ENCODE measurements at regions not wholly inside any gene's neighbourhood (a gene's known extent, or its start where the extent isn't known, plus 50 kb on each side); places are given as distances from the start of the nearest gene placed in this dataset.

- H3K27me3 ChIP-seq (ENCODE audit: control insufficient read depth in 2 of 2, insufficient read depth in 2 of 2, low read length in 2 of 2), result no peaks in the 10 kb centered on the region
- no peak overlapping the region for H3K27ac ChIP-seq (ENCODE audit: low read depth in 2 of 2, low read length in 2 of 2)
- H3K4me1 ChIP-seq (ENCODE audit: control insufficient read depth in 2 of 2, insufficient read depth in 2 of 2, low read length in 2 of 2), result peaks cover 4 to 10% of the 10 kb centered on the region in 2 donors
- H3K9me3 ChIP-seq (ENCODE audit: control insufficient read depth in 2 of 2, low read length in 2 of 2), result no peaks in the 10 kb centered on the region
- H3K4me3 ChIP-seq (ENCODE audit: low read length in 2 of 2), result no peak overlapping the region
- no peaks in the 10 kb centered on the region for H3K36me3 ChIP-seq (ENCODE audit: control insufficient read depth in 2 of 2, insufficient read depth in 2 of 2, low read length in 2 of 2)
- H3K9ac ChIP-seq (ENCODE audit: low read depth in 1 of 2, low read length in 2 of 2), result no peak overlapping the region
Measured at GRCh38 chr4:24650849-24651640, 66.7 kb upstream of the DHX15 start.

GRCh38 chr4:24655326-24655725 lies 71.0 kb upstream of the DHX15 start:
- no peak overlapping the region for H3K9ac ChIP-seq (ENCODE audit: low read depth in 1 of 2, low read length in 2 of 2)
- H3K9me3 ChIP-seq (ENCODE audit: control insufficient read depth in 2 of 2, low read length in 2 of 2), result no peaks in the 10 kb centered on the region
- H3K27me3 ChIP-seq (ENCODE audit: control insufficient read depth in 2 of 2, insufficient read depth in 2 of 2, low read length in 2 of 2), result no peaks in the 10 kb centered on the region
- H3K4me3 ChIP-seq (ENCODE audit: low read length in 2 of 2), result no peak overlapping the region
- peaks cover 15 to 30% of the 10 kb centered on the region in 2 donors for H3K4me1 ChIP-seq (ENCODE audit: control insufficient read depth in 2 of 2, insufficient read depth in 2 of 2, low read length in 2 of 2)
- H3K27ac ChIP-seq (ENCODE audit: low read depth in 2 of 2, low read length in 2 of 2), result peak overlapping the region; percentile 13 to 26
- no peaks in the 10 kb centered on the region for H3K36me3 ChIP-seq (ENCODE audit: control insufficient read depth in 2 of 2, insufficient read depth in 2 of 2, low read length in 2 of 2)

- Histone ChIP-seq H3K9me3 (ENCODE audit: control insufficient read depth in 2 of 2, low read length in 2 of 2) (no peaks in the 10 kb centered on the region), H3K27me3 (ENCODE audit: control insufficient read depth in 2 of 2, insufficient read depth in 2 of 2, low read length in 2 of 2) (no peaks in the 10 kb centered on the region), H3K27ac (ENCODE audit: low read depth in 2 of 2, low read length in 2 of 2) (peak overlapping the region; percentile 13 to 26), H3K9ac (ENCODE audit: low read depth in 1 of 2, low read length in 2 of 2) (no peak overlapping the region), H3K4me3 (ENCODE audit: low read length in 2 of 2) (no peak overlapping the region), H3K36me3 (ENCODE audit: control insufficient read depth in 2 of 2, insufficient read depth in 2 of 2, low read length in 2 of 2) (no peaks in the 10 kb centered on the region), H3K4me1 (ENCODE audit: control insufficient read depth in 2 of 2, insufficient read depth in 2 of 2, low read length in 2 of 2) (peaks cover 15 to 30% of the 10 kb centered on the region in 2 donors)
Measured at GRCh38 chr4:24655971-24656370, 71.6 kb upstream of the DHX15 start.

GRCh38 chr4:24656906-24657305 lies 72.6 kb upstream of the DHX15 start:
- no peaks in the 10 kb centered on the region for H3K9me3 ChIP-seq (ENCODE audit: control insufficient read depth in 2 of 2, low read length in 2 of 2)
- H3K4me3 ChIP-seq (ENCODE audit: low read length in 2 of 2), result no peak overlapping the region
- H3K27ac ChIP-seq (ENCODE audit: low read depth in 2 of 2, low read length in 2 of 2), result peak overlapping the region in 1 of 2 donors; percentile 28
- H3K4me1 ChIP-seq (ENCODE audit: control insufficient read depth in 2 of 2, insufficient read depth in 2 of 2, low read length in 2 of 2), result peaks cover 15 to 30% of the 10 kb centered on the region in 2 donors
- H3K27me3 ChIP-seq (ENCODE audit: control insufficient read depth in 2 of 2, insufficient read depth in 2 of 2, low read length in 2 of 2), result no peaks in the 10 kb centered on the region
- H3K9ac ChIP-seq (ENCODE audit: low read depth in 1 of 2, low read length in 2 of 2), result no peak overlapping the region
- no peaks in the 10 kb centered on the region for H3K36me3 ChIP-seq (ENCODE audit: control insufficient read depth in 2 of 2, insufficient read depth in 2 of 2, low read length in 2 of 2)

GRCh38 chr4:24657768-24658617 lies 73.6 kb upstream of the DHX15 start:
- H3K9ac ChIP-seq (ENCODE audit: low read depth in 1 of 2, low read length in 2 of 2), result peak overlapping the region in 1 of 2 donors; percentile 47

GRCh38 chr4:24659241-24659961 lies 75.0 kb upstream of the DHX15 start:
- Histone ChIP-seq H3K27me3 (ENCODE audit: control insufficient read depth in 2 of 2, insufficient read depth in 2 of 2, low read length in 2 of 2) (no peaks in the 10 kb centered on the region), H3K27ac (ENCODE audit: low read depth in 2 of 2, low read length in 2 of 2) (peak overlapping the region; percentile 53 to 77), H3K9ac (ENCODE audit: low read depth in 1 of 2, low read length in 2 of 2) (no peak overlapping the region), H3K4me3 (ENCODE audit: low read length in 2 of 2) (peak overlapping the region in 1 of 2 donors; percentile 8), H3K9me3 (ENCODE audit: control insufficient read depth in 2 of 2, low read length in 2 of 2) (no peaks in the 10 kb centered on the region), H3K36me3 (ENCODE audit: control insufficient read depth in 2 of 2, insufficient read depth in 2 of 2, low read length in 2 of 2) (no peaks in the 10 kb centered on the region), H3K4me1 (ENCODE audit: control insufficient read depth in 2 of 2, insufficient read depth in 2 of 2, low read length in 2 of 2) (peaks cover 15 to 32% of the 10 kb centered on the region in 2 donors)

More at GRCh38 chr4:24657768-24658617, 73.6 kb upstream of the DHX15 start:
- H3K27ac ChIP-seq (ENCODE audit: low read depth in 2 of 2, low read length in 2 of 2), result peak overlapping the region; percentile 39 to 77
- H3K36me3 ChIP-seq (ENCODE audit: control insufficient read depth in 2 of 2, insufficient read depth in 2 of 2, low read length in 2 of 2), result no peaks in the 10 kb centered on the region
- H3K4me3 ChIP-seq (ENCODE audit: low read length in 2 of 2), result peak overlapping the region in 1 of 2 donors; percentile 48
- H3K27me3 ChIP-seq (ENCODE audit: control insufficient read depth in 2 of 2, insufficient read depth in 2 of 2, low read length in 2 of 2), result no peaks in the 10 kb centered on the region
- peaks cover 15 to 30% of the 10 kb centered on the region in 2 donors for H3K4me1 ChIP-seq (ENCODE audit: control insufficient read depth in 2 of 2, insufficient read depth in 2 of 2, low read length in 2 of 2)
- no peaks in the 10 kb centered on the region for H3K9me3 ChIP-seq (ENCODE audit: control insufficient read depth in 2 of 2, low read length in 2 of 2)

- no peaks in the 10 kb centered on the region for H3K9me3 ChIP-seq (ENCODE audit: control insufficient read depth in 2 of 2, low read length in 2 of 2)
- no peak overlapping the region for H3K4me3 ChIP-seq (ENCODE audit: low read length in 2 of 2)
- H3K9ac ChIP-seq (ENCODE audit: low read depth in 1 of 2, low read length in 2 of 2), result no peak overlapping the region
- no peaks in the 10 kb centered on the region for H3K36me3 ChIP-seq (ENCODE audit: control insufficient read depth in 2 of 2, insufficient read depth in 2 of 2, low read length in 2 of 2)
- H3K27ac ChIP-seq (ENCODE audit: low read depth in 2 of 2, low read length in 2 of 2), result no peak overlapping the region
- no peaks in the 10 kb centered on the region for H3K27me3 ChIP-seq (ENCODE audit: control insufficient read depth in 2 of 2, insufficient read depth in 2 of 2, low read length in 2 of 2)
- peaks cover 15 to 22% of the 10 kb centered on the region in 2 donors for H3K4me1 ChIP-seq (ENCODE audit: control insufficient read depth in 2 of 2, insufficient read depth in 2 of 2, low read length in 2 of 2)
Measured at GRCh38 chr4:24662056-24662455, 77.7 kb upstream of the DHX15 start.

- no peaks in the 10 kb centered on the region for H3K9me3 ChIP-seq (ENCODE audit: control insufficient read depth in 2 of 2, low read length in 2 of 2)
- no peak overlapping the region for H3K4me3 ChIP-seq (ENCODE audit: low read length in 2 of 2)
- no peaks in the 10 kb centered on the region for H3K36me3 ChIP-seq (ENCODE audit: control insufficient read depth in 2 of 2, insufficient read depth in 2 of 2, low read length in 2 of 2)
- no peaks in the 10 kb centered on the region for H3K27me3 ChIP-seq (ENCODE audit: control insufficient read depth in 2 of 2, insufficient read depth in 2 of 2, low read length in 2 of 2)
- peaks cover 15 to 22% of the 10 kb centered on the region in 2 donors for H3K4me1 ChIP-seq (ENCODE audit: control insufficient read depth in 2 of 2, insufficient read depth in 2 of 2, low read length in 2 of 2)
- no peak overlapping the region for H3K9ac ChIP-seq (ENCODE audit: low read depth in 1 of 2, low read length in 2 of 2)
- H3K27ac ChIP-seq (ENCODE audit: low read depth in 2 of 2, low read length in 2 of 2), result no peak overlapping the region
Measured at GRCh38 chr4:24662542-24662941, 78.2 kb upstream of the DHX15 start.

- H3K27me3 ChIP-seq (ENCODE audit: control insufficient read depth in 2 of 2, insufficient read depth in 2 of 2, low read length in 2 of 2), result no peaks in the 10 kb centered on the region
- peaks cover 0 to 3% of the 10 kb centered on the region in 2 donors for H3K4me1 ChIP-seq (ENCODE audit: control insufficient read depth in 2 of 2, insufficient read depth in 2 of 2, low read length in 2 of 2)
- no peak overlapping the region for H3K4me3 ChIP-seq (ENCODE audit: low read length in 2 of 2)
Measured at GRCh38 chr4:24664956-24665355, 80.6 kb upstream of the DHX15 start.

More at GRCh38 chr4:24664956-24665355, 80.6 kb upstream of the DHX15 start:
- Histone ChIP-seq H3K36me3 (ENCODE audit: control insufficient read depth in 2 of 2, insufficient read depth in 2 of 2, low read length in 2 of 2) (no peaks in the 10 kb centered on the region), H3K9me3 (ENCODE audit: control insufficient read depth in 2 of 2, low read length in 2 of 2) (no peaks in the 10 kb centered on the region), H3K27ac (ENCODE audit: low read depth in 2 of 2, low read length in 2 of 2) (no peak overlapping the region), H3K9ac (ENCODE audit: low read depth in 1 of 2, low read length in 2 of 2) (no peak overlapping the region)

All from mucosa of rectum (tissue), 2 donors.